ENCODE measurements at regions not wholly inside any gene's neighbourhood (a gene's known extent, or its start where the extent isn't known, plus 50 kb on each side); places are given as distances from the start of the nearest gene placed in this dataset.

DNA sequence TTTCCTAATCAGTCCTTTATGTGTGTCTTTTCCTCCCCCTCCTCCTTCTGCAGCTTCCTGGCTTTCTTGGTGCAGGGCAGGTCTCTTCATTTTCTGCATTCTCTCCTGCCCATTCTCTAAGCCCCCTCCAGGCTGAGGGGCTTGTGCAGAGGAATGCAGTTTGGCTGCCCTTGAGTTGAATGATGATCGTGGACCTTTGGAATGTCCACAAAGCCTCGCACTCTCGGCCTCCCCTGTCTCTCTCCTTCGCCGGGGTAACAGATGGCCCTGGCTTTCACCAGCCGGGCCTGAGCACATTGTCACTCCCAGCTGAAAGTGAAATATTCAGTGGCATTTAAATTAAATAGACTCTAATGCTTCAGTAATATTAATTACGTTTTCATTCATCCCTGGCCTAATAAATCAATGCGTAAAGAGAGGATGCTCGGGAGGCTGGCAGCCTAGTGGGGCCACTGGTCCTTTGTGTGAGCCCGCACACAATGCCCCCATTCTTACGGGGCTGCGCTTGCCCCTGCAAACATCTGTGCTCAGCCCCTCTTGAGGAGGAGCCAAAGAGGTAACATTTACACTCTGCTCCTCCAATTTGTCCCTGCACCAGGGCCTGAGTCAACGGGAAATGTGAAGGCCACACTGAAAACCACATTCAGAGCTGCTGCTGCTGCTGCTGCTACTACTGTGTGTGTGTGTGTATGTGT lies 64.9 kb upstream of the PAX6 start:
- Mint-ChIP-seq H3K4me3 (no peak overlapping the region), H3K36me3 (no peaks in the 10 kb centered on the region), H3K9me3 (no peaks in the 10 kb centered on the region), H3K27me3 (peaks cover 9% of the 10 kb centered on the region), H3K4me1 (ENCODE audit: low read depth) (no peaks in the 10 kb centered on the region), H3K27ac (no peak overlapping the region)
- intact Hi-C loops (cut with micrococcal nuclease): no loop called here
- ChIA-PET CTCF (no interaction called here), POLR2A (no interaction called here)
- DNase-seq: no peak

- Mint-ChIP-seq H3K4me1 (ENCODE audit: low read depth) (no peaks in the 10 kb centered on the region), H3K9me3 (no peaks in the 10 kb centered on the region), H3K36me3 (no peaks in the 10 kb centered on the region), H3K27me3 (peaks cover 10% of the 10 kb centered on the region), H3K27ac (no peak overlapping the region), H3K4me3 (no peak overlapping the region)
- ChIA-PET POLR2A (no interaction called here), CTCF (interaction anchor here (0.9 kb wide), 1 partner anchor 637 kb away, joined by 6 read pairs; no protein-coding TSS in a partner anchor)
- intact Hi-C loops (cut with micrococcal nuclease): loop anchor here (5.0 kb wide), 2 partner anchors 477 to 632 kb away; no protein-coding TSS in a partner anchor
- DNase-seq: no peak
Observed at GRCh38 chr11:31874631-31875191, 63.6 kb upstream of the PAX6 start.

DNA sequence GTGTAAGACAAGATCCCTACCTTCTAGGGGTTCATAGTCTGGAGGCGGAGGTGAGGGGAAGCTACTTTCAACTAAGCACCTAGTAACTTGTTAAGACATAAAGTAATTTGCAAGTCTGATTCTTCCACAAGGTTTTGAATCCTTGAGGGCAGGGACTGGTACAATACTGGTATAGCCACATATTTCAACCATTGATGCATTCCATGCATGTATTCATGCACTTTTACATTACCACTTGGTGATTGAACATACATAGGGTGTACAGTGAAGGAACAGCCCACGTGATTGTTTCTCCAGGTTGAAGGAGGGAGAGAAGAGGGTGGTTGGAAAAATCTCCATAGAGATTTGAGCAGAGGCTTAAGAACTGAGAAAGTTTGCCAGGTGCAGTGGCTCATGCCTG lies 62.0 kb upstream of the PAX6 start:
- no peaks in the 10 kb centered on the region for H3K9me3 Mint-ChIP-seq
- no peak overlapping the region for H3K4me3 Mint-ChIP-seq
- POLR2A ChIA-PET: no interaction called here
- no peaks in the 10 kb centered on the region for H3K36me3 Mint-ChIP-seq
- CTCF ChIA-PET: no interaction called here
- no peak for DNase-seq
- H3K4me1 Mint-ChIP-seq (ENCODE audit: low read depth): no peaks in the 10 kb centered on the region
- intact Hi-C loops (cut with micrococcal nuclease): loop anchor here (5.0 kb wide), 2 partner anchors 476 to 631 kb away; no protein-coding TSS in a partner anchor
- peaks cover 13% of the 10 kb centered on the region for H3K27me3 Mint-ChIP-seq
- no peak overlapping the region for H3K27ac Mint-ChIP-seq

DNA sequence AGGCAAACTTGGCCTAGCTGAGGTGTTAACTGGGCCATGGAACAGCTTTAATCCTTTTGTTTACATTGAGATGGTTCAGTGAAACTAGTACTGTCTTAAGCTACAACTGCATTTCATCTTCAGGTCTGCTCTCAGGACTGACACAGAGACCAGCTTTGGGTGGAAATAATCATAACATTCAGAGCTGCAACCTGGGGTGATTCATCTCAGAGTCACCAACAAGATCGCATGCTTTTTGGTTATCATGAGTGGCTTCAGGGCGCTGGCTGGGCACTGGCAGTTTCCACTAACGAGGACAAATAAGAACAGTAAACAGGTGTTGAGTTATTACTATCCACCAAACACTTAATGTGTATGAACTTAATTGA lies 60.9 kb upstream of the PAX6 start:
- H3K27ac Mint-ChIP-seq: no peak overlapping the region
- ChIA-PET CTCF (interaction anchor here (1.1 to 2.7 kb wide), 3 partner anchors 86 to 531 kb away, joined by 3 to 14 read pairs (median 5); no protein-coding TSS in a partner anchor), POLR2A (no interaction called here)
- H3K36me3 Mint-ChIP-seq: no peaks in the 10 kb centered on the region
- DNase-seq: no peak
- intact Hi-C loops (cut with micrococcal nuclease): loop anchor here (5.0 kb wide), 2 partner anchors 475 to 630 kb away; no protein-coding TSS in a partner anchor
- H3K4me1 Mint-ChIP-seq (ENCODE audit: low read depth): no peaks in the 10 kb centered on the region
- H3K4me3 Mint-ChIP-seq: no peak overlapping the region
- peaks cover 14% of the 10 kb centered on the region for H3K27me3 Mint-ChIP-seq
- no peaks in the 10 kb centered on the region for H3K9me3 Mint-ChIP-seq

- Mint-ChIP-seq H3K36me3 (no peaks in the 10 kb centered on the region), H3K9me3 (no peaks in the 10 kb centered on the region), H3K27ac (no peak overlapping the region), H3K4me1 (ENCODE audit: low read depth) (no peaks in the 10 kb centered on the region), H3K27me3 (peaks cover 19% of the 10 kb centered on the region), H3K4me3 (no peak overlapping the region)
- ChIA-PET CTCF (interaction anchor here (1.1 to 2.7 kb wide), 5 partner anchors 13 to 530 kb away, joined by 3 to 14 read pairs (median 3); no protein-coding TSS in a partner anchor), POLR2A (no interaction called here)
- DNase-seq: no peak
- intact Hi-C loops (cut with micrococcal nuclease): loop anchor here (5.0 kb wide), 2 partner anchors 474 to 629 kb away; no protein-coding TSS in a partner anchor
Observed at GRCh38 chr11:31871310-31872075, 60.4 kb upstream of the PAX6 start.

- Mint-ChIP-seq H3K27ac (no peak overlapping the region), H3K4me3 (no peak overlapping the region), H3K27me3 (peaks cover 19% of the 10 kb centered on the region), H3K36me3 (no peaks in the 10 kb centered on the region), H3K4me1 (ENCODE audit: low read depth) (no peaks in the 10 kb centered on the region), H3K9me3 (no peaks in the 10 kb centered on the region)
- POLR2A ChIA-PET: no interaction called here
- CTCF ChIA-PET: interaction anchor here (0.6 to 2.7 kb wide), 6 partner anchors 12 to 473 kb away, joined by 3 to 14 read pairs (median 3); no protein-coding TSS in a partner anchor
- DNase-seq: peak; percentile 40
- intact Hi-C loops (cut with micrococcal nuclease): loop anchor here (5.0 kb wide), 2 partner anchors 473 to 628 kb away; no protein-coding TSS in a partner anchor
Observed at GRCh38 chr11:31870609-31871309, 59.6 kb upstream of the PAX6 start.

DNA sequence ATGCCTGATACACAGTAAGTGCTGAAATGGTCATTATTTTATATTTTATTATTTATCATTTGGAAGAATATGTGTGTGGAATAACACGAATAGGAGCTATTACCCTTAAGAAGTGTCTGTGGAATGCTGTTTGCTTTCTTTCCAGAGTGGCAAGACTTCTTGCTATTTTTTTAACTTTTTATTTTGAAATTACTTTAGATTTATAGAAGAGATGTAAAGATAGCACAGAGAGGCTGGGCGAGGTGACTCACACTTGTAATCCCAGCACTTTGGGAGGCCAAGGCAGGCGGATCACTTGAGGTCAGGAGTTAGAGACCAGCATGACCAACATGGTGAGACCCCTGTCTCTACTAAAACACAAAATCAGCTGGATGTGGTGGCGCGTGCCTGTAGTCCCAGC lies 58.9 kb upstream of the PAX6 start:
- Mint-ChIP-seq H3K36me3 (no peaks in the 10 kb centered on the region), H3K4me3 (no peak overlapping the region), H3K4me1 (ENCODE audit: low read depth) (no peaks in the 10 kb centered on the region), H3K9me3 (no peaks in the 10 kb centered on the region), H3K27ac (no peak overlapping the region), H3K27me3 (peaks cover 24% of the 10 kb centered on the region)
- intact Hi-C loops (cut with micrococcal nuclease): loop anchor here (5.0 kb wide), 2 partner anchors 473 to 628 kb away; no protein-coding TSS in a partner anchor
- CTCF ChIA-PET: interaction anchor here (0.8 to 2.7 kb wide), 4 partner anchors 12 to 472 kb away, joined by 3 to 14 read pairs (median 3); no protein-coding TSS in a partner anchor
- no peak for DNase-seq
- POLR2A ChIA-PET: no interaction called here

GRCh38 chr11:31865606-31866300 lies 54.6 kb upstream of the PAX6 start:
- Mint-ChIP-seq H3K4me1 (ENCODE audit: low read depth) (no peaks in the 10 kb centered on the region), H3K27ac (no peak overlapping the region), H3K4me3 (no peak overlapping the region), H3K9me3 (no peaks in the 10 kb centered on the region), H3K27me3 (peaks cover 32% of the 10 kb centered on the region), H3K36me3 (no peaks in the 10 kb centered on the region)
- intact Hi-C loops (cut with micrococcal nuclease): no loop called here
- no peak for DNase-seq
- ChIA-PET CTCF (no interaction called here), POLR2A (no interaction called here)

DNA sequence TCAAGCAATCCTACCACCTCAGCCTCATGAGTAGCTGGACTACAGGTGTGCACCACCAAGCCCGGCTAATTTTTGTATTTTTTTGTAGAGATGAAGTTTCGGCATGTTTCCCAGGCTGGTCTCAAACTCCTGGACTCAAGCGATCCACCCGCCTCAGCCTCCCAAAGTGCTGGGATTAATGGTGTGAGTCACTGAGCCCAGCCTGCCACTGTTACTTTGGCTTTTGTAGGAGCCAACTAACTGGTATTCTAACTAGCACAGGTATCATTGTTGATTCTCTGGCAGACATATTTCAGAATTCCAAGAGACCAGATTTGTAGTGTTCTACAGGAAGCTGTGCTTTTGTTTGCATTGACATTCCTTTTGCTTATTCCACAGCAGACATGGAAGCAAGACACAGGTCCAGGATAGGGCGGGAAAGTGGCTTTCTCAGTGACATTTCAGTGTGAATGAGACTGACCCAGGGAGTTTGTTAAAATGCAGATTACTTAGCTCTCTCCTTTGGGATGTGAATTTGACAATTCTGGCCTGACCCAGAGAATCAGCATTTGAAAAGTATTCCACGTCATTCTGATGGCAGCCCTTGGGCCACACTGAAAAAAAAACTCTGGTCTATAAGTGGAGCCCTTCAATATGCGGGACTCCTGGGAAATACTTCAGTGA lies 52.2 kb upstream of the PAX6 start:
- ChIA-PET CTCF (no interaction called here), POLR2A (no interaction called here)
- Mint-ChIP-seq H3K27me3 (peaks cover 32% of the 10 kb centered on the region), H3K36me3 (no peaks in the 10 kb centered on the region), H3K27ac (no peak overlapping the region), H3K4me3 (no peak overlapping the region), H3K4me1 (ENCODE audit: low read depth) (no peaks in the 10 kb centered on the region), H3K9me3 (no peaks in the 10 kb centered on the region)
- intact Hi-C loops (cut with micrococcal nuclease): no loop called here
- DNase-seq: no peak

DNA sequence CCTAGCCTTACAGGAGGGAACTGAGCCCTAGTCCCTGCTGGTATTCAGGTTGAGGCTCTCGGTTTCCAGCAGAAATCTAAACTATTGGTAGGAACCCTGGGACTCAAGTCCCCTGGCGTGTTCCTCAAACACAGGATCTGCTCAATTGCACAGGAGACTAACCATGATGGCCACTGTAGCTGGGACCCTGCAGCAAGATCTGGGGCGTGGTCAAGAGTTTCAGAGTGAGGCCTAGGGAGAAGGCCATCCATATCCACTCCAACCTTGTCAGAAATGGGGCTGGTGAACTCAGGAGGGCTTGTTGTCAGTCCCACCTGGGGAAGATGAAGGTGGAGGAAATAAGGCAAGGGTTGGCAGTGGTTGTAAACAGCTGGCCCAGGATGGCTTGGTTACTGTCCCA lies 49.9 kb upstream of the PAX6 start:
- ChIA-PET CTCF (no interaction called here), POLR2A (no interaction called here)
- no peaks in the 10 kb centered on the region for H3K36me3 Mint-ChIP-seq
- intact Hi-C loops (cut with micrococcal nuclease): no loop called here
- no peak overlapping the region for H3K4me3 Mint-ChIP-seq
- H3K9me3 Mint-ChIP-seq: no peaks in the 10 kb centered on the region
- no peaks in the 10 kb centered on the region for H3K4me1 Mint-ChIP-seq (ENCODE audit: low read depth)
- no peak overlapping the region for H3K27ac Mint-ChIP-seq
- DNase-seq: no peak
- peaks cover 30% of the 10 kb centered on the region for H3K27me3 Mint-ChIP-seq

Measured in activated CD4-positive, alpha-beta memory T cell treated with anti-CD3 and anti-CD28 coated beads for 36 hours (primary cell).